DND-41 (cell line): ENCODE measurements at regions not wholly inside any gene's neighbourhood (a gene's known extent, or its start where the extent isn't known, plus 50 kb on each side); places are given as distances from the start of the nearest gene placed in this dataset.

Experiments used
- CTCF ChIP-seq: IDR thresholded peaks from 2 replicates; pipeline ENCODE4 v1.5.1; 2012; ENCODE audit warnings: borderline replicate concordance, low read length, moderate library complexity, mild to moderate bottlenecking; ENCODE audit not compliant: poor library complexity, severe bottlenecking; ENCODE audit errors: extremely low read depth
- EZH2 ChIP-seq: IDR thresholded peaks from 3 replicates; pipeline ENCODE4 v1.6.1; 2012; ENCODE audit warnings: borderline replicate concordance, low read depth, mild to moderate bottlenecking, moderate library complexity, low read length, inconsistent platforms; ENCODE audit not compliant: severe bottlenecking

- no peak for TF ChIP-seq CTCF
- TF ChIP-seq EZH2, result no peak
Observed at GRCh38 chr1:214761030-214761429, 158.0 kb downstream of the CENPF start.
